Stimulated activated CD4-positive, alpha-beta T cell treated with anti-CD3 and anti-CD28 coated beads, TNF-alpha, amount 100 ng/mL, for 1 hour (primary cell): ENCODE measurements at regions not wholly inside any gene's neighbourhood (a gene's known extent, or its start where the extent isn't known, plus 50 kb on each side); places are given as distances from the start of the nearest gene placed in this dataset.
"Not testable (repeated sequence)": the region's sequence is repeated elsewhere in the genome, so short reads cannot be mapped to it uniquely, and the experiment has no call there.

Experiments used
- DNase-seq, 3 donors: peaks; one replicate each; pipeline ENCODE4 v3.0.0-alpha.2; 2020; ENCODE audit warnings: low read depth in 3 of 3, low spot score in 1 of 3

DNA sequence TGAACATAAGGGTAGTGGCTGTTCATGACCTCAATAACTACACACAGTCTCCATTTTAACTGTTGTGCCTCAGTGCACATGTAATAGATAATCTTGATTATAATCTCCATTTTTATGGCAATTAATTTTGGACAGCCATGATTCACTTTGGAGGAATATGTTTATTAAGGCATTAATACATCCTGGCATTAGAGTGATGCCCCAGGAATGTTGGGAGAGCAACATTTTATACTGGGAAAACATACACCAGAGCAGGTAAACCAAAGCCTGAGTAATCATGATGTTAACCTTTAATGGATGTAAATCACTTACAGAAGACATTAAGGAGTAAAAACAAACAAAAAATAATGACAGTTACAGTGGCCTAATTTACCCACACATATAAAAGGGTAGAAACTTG lies 886.3 kb upstream of the RAG2 start:
- DNase-seq: no peak

DNA sequence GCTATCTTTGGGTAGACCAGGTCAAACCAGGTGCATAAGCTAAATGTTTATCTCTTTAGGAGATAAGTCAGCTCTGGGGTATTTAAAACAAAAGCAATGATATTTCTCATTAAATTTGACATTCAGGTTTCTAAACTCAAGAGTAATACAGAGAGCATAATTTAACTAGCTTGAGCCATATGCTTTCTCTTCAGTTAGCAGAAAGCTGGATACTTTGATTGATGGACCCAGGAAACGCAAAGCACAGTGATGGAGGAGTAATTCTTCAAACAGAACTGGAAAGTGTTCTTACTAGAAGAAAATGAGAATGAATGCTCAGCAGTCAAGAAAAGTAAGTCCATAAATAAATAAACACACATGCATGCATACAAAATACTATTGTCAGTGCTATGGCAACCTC lies 885.7 kb upstream of the RAG2 start:
- no peak for DNase-seq

DNA sequence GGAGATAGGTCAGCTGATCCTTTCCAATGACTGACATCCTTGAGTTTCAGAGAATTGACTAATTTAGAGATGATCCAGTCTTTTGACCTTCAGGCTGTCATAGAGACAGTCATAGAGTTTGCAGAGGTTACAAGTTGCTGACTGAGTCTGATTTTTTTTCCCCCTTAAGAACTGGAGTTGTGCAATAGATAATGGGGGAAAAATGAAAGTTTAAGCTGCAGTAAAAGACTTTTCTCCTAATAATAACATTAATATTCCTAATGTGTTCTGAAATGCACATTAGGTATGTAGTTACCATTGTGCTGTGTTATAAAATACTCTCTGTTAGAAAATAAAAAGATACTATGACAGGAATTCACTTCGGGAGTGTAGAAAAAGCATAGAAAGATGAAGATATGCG lies 876.9 kb upstream of the RAG2 start:
- no peak for DNase-seq

DNA sequence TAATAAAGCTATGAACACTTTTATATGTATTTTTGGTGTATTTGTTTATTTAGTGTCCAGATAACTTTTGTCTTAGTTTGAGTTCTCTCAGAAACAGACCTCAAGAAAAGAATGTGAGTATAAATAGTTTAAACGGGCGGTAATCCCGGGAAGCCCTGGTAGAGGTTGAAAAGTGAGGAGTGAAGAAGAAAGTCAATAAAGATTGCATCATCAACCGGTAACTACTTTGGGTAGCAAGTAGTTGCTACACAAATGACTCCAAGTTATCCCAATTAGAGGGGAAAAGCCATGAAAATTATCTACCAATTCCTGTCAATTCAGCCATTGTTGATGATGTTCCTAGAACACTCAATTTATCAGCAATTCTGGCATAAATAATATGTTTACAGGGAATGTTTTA lies 870.3 kb upstream of the RAG2 start:
- DNase-seq: no peak

DNA sequence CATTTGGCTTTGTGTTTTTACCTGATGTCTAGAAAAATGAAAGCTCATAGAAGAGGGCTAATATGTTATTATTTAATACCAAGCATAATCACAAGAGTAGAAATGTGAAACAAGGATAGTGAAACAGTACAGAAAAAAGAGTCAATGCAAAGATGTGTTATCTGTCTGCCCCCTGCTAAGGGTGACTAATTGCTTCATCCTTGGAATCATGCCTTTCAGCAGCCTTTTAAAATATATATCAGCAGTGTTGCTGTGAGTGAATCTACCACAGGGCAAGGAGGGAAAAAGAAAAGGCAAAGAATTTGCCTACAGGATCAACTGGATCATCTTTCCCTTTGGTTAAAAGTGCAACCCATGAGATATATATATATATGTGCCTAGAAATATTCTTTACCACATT lies 867.2 kb upstream of the RAG2 start:
- DNase-seq: no peak

DNA sequence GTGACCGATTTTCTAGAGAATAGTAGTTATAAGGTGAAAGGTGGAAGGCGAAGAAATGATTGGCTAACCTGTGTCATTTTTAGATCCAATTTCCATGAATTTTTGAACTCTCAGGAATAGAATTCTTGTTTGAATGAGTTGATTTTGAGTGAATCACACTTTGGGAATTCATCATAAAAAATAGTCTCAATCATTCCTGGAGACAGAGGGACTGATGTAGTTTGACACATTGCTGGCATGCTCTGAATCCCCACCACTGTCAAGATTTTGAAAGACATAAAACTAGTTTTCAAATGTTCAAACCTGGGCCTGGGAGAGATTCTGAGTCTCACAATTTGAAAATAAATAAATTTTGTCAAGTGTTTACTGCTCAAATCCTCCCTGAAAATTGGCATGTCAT lies 861.4 kb upstream of the RAG2 start:
- DNase-seq: no peak

DNA sequence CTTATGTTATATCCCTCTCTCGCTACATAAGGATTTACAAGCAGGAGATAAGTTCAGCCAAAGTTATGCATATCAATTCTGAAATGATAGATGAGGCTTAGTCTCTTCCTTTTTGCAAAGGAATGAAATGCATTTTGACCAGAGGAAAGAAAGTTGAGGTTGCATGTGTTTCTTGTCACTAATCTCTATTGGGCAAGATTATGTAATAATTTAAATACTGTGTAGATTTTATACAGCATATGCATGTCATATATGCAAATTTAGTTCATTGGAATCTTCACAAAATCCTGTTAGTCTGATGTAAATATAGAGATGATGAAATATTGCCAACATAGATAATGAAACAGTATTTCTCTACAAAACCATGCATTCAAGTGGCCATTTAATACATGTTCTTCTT lies 858.7 kb upstream of the RAG2 start:
- no peak for DNase-seq

DNA sequence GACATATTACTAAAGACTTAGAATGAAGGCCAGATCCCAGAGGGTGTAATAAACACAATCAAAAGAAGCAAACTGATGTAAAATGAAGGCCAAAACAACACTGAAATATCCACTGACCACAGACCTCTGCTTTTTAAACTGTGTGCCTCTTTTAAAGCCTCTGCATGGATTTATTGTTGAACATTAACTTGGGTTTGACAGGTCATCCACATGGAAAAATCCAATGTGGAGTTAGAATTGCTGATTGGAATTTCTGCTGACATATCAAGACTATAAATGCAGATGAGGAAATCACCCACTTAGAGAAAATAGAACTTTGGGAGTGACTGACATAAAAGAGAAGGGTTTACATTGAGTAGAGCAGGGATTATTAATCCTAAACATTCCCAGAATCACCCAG lies 853.9 kb upstream of the RAG2 start:
- no peak for DNase-seq

DNA sequence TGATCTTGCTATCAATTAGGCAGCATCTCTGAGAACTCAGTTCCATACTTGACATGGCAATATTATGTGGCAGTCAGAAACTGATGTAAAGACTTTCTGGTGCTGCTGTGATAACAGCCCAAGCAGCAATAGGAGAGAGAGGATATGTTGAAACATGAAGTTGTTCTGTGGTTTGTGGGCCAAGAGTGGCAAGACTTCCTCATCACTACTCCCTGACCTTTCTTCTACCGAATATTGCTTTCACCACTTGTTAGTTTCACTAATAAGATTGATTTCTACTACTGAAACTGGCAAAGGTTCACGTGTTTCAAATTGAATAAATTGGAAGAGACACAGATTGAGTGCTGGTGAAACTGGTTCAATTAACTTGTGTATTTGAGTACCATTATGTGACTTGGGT lies 852.6 kb upstream of the RAG2 start:
- no peak for DNase-seq

DNA sequence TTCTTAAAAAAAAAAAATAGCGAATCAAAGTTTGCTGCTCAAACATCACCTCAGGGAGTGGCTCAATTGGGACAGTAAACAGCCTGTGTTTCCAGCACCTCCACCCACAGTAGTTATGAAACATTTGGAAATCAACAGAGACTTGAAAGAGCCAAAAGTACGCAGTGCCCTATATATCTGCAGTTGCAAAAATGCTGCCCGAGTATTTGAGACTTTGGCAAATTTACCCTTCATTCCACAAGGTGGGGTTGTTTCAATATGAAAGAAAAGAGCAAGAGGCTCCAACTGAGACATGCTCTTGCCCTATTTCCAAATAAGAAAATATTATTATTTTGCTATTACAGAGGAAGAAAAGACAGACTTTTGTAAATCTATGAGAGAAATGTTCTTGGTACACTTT lies 851.1 kb upstream of the RAG2 start:
- no peak for DNase-seq

DNA sequence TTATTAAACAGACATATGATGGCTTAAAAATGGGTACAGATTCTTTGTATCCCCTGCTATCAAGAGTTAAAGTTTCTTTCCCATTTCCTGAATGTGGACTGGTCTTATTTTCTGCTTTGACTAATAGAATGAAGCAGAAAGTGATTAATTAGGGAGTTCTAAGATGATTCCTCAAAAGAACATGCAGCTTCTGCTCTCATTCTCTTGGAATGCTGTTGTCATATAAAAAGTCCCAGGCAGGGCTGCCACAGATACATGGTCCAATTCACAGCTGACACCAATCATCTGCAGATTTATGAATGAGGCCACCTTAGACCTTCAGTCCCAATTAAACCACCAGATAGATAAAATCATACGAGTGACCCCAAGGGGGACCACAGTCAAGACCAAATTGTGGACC lies 844.5 kb upstream of the RAG2 start:
- no peak for DNase-seq

DNA sequence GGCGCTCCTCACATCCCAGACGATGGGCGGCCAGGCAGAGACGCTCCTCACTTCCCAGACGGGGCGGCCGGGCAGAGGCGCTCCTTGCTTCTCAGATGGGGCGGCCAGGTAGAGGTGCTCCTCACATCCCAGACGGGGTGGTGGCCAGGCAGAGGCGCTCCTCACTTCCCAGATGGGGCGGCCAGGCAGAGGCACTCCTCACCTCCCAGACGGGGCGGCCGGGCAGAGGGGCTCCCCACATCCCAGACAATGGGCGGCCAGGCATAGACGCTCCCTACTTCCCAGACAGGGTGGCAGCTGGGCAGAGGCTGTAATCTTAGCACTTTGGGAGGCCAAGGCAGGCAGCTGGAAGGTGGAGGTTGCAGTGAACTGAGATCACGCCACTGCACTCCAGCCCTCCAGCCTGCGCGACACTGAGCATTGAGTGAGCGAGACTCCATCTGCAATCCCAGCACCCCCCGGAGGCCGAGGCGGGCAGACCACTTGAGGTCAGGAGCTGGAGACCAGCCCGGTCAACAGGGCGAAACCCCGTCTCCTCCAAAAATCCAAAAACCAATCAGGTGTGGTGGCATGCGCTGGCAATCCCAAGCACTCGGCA lies 833.7 kb upstream of the RAG2 start:
- DNase-seq: not testable (repeated sequence)

DNA sequence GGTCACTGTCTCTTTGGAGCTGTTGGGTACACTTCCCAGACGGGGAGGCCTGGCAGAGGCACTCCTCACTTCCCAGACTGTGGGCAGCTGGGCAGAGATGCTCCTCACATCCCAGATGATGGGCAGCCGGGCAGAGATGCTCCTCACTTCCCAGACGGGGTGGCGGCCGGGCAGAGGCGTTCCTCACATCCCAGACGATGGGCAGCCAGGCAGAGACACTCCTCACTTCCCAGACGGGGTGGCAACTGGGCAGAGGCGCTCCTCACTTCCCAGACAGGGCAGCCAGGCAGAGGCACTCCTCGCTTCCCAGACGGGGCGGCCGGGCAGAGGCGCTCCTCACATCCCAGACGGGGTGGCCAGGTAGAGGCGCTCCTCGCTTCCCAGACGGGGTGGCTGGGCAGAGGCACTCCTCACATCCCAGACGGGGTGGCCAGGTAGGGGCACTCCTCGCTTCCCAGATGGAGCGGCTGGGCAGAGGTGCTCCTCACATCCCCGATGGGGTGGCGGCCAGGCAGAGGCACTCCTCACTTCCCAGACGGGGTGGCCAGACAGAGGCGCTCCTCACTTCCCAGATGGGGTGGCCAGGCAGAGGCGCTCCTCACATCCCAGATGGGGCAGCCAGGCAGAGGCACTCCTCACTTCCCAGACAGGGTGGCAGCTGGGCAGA lies 833.1 kb upstream of the RAG2 start:
- not testable (repeated sequence) for DNase-seq

DNA sequence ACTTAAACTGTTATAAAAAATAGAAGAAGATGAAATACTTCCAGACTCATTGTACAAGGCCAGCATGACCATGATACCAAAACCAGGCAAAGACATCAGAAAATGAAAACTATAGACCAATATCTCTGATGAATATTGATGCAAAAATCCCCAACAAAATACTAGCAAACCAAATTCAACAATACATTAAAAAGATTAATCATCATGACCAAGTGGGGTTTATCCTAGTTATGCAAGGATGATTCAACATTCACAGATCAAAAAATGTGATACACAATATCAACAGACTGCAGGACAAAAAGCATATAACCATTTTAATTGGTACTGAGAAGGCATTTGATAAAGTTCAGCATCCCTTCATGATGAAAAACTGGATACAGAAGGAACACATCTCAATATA lies 824.5 kb upstream of the RAG2 start:
- DNase-seq: no peak

DNA sequence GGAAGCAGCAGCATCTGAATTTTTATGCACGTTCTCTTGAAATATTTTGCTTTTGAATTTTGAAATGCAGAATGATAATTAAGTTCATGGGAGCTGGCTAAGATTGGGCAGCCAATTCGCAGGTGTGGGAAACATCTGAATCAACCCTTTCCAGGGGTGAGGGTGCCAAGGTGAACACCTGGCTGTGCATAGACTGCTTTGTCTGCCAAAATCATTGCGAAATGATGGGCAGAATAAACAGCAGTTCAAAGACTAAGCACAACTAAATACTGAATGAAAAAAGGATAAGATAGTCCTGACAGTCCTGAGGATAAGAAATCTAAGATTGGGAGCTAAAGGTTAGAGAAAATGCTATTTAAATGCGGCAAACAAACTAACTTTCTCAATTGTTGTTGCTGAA lies 813.3 kb upstream of the RAG2 start:
- no peak for DNase-seq

DNA sequence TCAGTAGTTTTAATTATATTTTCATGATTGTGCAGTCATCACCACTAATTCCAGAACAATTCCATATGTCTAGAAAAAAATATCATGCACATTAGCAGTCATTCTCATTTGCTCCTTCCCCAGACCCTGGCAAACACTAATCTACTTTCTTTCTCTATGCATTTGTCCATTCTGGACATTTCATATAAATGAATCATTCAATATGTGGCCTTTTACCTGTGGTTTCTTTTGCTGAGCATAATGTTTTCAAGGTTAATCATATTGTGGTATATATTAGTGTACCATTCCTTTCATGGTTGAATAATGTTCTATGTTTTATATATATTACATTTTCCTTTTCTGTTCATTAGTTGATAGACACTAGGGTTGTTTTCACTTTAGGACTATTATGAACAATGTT lies 811.1 kb upstream of the RAG2 start:
- no peak for DNase-seq

DNA sequence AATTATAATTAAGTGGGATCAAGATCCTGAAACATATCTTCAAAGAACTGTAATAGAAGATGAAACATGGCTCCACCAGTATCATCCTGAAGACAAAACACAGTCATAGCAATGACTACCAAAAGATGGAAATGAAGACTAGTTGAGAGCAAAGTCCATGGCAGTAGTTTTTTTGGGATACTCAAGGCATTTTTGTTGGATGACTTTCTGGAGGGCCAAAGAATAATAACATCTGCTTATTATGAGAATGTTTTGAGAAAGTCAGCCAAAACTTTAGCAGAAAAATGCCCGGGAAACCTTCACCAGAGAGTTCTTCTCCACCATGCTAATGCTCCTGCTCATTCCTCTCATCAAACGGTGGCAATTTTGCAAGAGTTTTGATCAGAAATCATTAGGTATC lies 809.4 kb upstream of the RAG2 start:
- no peak for DNase-seq

DNA sequence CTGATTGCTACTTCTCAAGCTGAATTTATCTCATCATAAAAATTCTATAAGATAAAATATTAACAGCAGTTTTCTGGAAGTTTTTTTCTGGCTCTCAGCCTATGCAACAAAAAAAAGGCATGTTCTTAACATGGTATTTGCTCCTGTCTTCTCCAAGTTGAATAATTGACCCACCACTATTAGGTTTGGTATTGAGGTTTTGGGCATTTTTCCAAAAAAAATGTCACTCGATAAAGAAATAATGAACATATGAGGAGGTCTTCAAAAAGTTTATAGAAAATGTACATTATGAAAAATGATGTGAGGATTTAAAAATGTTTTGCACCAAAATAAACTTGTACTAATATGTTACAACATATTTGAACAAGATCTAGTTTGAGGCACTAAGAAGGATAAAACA lies 808.6 kb upstream of the RAG2 start:
- no peak for DNase-seq

DNA sequence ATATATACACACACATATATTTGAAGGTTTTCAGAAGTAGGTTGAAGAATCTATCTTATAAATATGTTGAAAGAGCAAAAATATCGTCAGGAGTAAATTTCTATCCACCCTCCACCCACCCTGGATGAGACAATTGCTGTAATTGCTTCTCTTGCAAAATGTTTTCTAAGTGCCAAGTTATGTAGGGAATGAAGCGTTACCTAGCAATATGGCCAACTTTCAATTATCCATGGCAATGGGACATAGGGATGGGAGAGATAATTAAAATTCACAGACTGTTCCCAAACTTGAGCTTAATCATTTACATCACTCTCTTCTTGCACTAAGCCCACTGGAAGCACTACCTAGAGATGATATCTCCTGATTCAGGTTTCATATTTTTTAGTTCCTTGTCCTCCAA lies 806.2 kb upstream of the RAG2 start:
- DNase-seq: no peak

DNA sequence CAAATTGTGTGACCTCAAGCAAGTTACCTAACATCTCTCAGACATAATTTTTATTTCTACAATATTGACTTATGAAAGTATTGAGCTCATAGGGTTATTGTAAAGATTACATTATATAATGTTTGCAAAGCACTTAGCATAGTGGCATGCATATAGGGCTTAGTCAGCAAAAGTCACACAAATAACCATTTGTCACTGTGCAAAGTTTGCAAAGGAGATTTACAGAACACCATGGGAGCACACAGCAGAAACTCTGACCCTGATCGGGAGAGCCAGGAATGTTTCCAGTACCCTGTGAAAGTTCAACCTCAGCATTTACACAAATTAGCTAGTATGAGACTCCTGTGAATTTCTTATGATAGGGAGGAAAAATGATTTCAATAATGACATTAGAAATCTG lies 804.6 kb upstream of the RAG2 start:
- DNase-seq: no peak

DNA sequence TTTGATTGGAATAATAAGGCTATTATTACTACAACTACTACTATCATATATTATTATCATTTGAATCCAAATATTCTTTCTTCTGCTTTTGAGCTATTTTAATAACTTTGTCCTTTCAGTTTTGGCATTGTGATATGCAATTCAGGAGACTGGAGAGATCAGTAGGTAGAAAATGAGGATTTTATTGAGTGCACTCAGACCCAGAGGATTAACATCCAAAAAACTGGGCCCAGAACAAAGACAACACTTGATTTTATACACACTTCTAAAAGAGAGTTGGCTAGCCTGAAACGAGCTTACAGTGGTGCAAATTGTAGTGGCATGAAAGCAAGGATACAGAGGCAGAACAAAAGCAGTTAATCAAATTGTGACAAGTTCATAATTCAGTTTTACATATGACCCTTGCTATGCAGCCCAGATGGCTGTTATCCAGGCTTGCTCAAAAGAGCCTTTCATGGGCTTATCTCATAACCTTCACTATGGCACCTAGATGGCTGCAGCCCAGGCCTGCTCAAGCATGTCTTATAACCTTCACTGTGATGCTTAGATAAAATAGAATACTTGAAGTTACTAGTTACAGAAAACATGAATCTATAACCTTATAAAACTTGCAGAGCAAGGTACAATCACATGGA lies 796.3 kb upstream of the RAG2 start:
- no peak for DNase-seq

DNA sequence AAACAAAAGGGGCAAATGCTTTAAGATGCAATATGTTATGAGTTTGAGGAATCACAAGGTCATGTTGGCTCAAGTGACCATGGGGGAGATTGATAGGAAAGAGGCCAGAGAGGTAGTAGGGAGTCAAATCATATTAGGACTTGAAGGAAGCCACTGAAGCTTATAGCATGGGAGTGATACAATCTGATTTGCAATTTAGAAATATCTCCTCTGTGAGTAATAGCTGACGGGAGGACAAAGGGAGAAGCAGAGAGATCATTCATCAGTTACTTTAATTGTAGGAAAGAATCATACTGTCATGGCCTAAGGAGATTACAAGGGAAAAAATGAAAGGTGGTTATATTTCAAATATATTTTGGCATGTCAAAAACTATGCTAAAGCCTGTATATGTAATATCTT lies 793.6 kb upstream of the RAG2 start:
- DNase-seq: no peak

DNA sequence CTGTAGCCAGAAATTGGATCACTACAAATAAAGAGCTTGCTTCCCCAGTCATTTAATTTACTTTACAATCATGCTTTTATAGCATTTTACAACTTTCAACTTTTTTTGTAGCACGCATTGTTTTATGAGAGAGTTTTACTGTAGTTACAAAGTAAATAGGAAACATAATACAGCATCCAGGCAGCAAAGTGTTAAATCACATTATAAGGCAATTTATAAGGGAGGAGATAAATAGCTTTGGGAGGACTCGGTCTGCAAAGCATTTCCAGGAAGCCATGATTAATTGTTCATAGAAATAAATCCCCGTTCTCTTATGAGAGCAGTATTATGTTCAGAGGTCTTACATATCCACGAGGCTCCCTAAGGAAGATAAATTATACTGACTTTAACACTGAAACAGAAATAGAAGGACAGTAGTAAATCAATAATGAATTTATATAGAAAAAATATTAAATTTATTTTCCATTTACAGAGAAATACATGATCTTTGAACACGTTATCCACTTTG lies 792.6 kb upstream of the RAG2 start:
- no peak for DNase-seq
